ENCODE measurements at regions not wholly inside any gene's neighbourhood (a gene's known extent, or its start where the extent isn't known, plus 50 kb on each side); places are given as distances from the start of the nearest gene placed in this dataset.

- TF ChIP-seq CTCF (IDR thresholded peaks at IDR 0.05) = no peak
- no peak for TF ChIP-seq POLR2AphosphoS5 (IDR thresholded peaks at IDR 0.05; ENCODE audit: low read depth, low read length)
- TF ChIP-seq SIN3A (IDR thresholded peaks at IDR 0.05; ENCODE audit: borderline replicate concordance, insufficient read depth, low read depth, low read length) = no peak
- TF ChIP-seq, protein P1, sequence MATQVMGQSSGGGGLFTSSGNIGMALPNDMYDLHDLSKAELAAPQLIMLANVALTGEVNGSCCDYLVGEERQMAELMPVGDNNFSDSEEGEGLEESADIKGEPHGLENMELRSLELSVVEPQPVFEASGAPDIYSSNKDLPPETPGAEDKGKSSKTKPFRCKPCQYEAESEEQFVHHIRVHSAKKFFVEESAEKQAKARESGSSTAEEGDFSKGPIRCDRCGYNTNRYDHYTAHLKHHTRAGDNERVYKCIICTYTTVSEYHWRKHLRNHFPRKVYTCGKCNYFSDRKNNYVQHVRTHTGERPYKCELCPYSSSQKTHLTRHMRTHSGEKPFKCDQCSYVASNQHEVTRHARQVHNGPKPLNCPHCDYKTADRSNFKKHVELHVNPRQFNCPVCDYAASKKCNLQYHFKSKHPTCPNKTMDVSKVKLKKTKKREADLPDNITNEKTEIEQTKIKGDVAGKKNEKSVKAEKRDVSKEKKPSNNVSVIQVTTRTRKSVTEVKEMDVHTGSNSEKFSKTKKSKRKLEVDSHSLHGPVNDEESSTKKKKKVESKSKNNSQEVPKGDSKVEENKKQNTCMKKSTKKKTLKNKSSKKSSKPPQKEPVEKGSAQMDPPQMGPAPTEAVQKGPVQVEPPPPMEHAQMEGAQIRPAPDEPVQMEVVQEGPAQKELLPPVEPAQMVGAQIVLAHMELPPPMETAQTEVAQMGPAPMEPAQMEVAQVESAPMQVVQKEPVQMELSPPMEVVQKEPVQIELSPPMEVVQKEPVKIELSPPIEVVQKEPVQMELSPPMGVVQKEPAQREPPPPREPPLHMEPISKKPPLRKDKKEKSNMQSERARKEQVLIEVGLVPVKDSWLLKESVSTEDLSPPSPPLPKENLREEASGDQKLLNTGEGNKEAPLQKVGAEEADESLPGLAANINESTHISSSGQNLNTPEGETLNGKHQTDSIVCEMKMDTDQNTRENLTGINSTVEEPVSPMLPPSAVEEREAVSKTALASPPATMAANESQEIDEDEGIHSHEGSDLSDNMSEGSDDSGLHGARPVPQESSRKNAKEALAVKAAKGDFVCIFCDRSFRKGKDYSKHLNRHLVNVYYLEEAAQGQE (IDR thresholded peaks at IDR 0.05; ENCODE audit: insufficient read depth in 1 of 2, low read depth in 2 of 2, low read length in 1 of 2) = no peak
- no peak for TF ChIP-seq TCF7L2 (IDR thresholded peaks at IDR 0.05; ENCODE audit: low read depth, low read length)
These were observed 109.9 kb upstream of the HEY2 start for GRCh38 chr6:125639466-125640020.
